ENCODE measurements at regions not wholly inside any gene's neighbourhood (a gene's known extent, or its start where the extent isn't known, plus 50 kb on each side); places are given as distances from the start of the nearest gene placed in this dataset.

GRCh38 chr11:119918347-119918746 lies 189.3 kb upstream of the NECTIN1 start:
- H3K4me2 ChIP-seq (ENCODE audit: insufficient read depth, insufficient read length, low read length) = no peak overlapping the region
- WGBS (ENCODE audit: extremely low coverage, insufficient read length, low lambda C conversion rate) = no CpG with 5 or more reads among the region's 6 CpGs
- H3K56ac ChIP-seq (ENCODE audit: insufficient read length, low read depth, low read length) = no peak overlapping the region
- no peak overlapping the region for H2BK5ac ChIP-seq (ENCODE audit: insufficient read length, low read length)
- peak overlapping the region in 1 of 3 experiments; percentile 29; a peak in 1 of 7 replicates for H3K27ac Mint-ChIP-seq
- H3K9me3 Mint-ChIP-seq = peaks cover 4 to 11% of the 10 kb centered on the region in 2 experiments
- H3K9me3 ChIP-seq (ENCODE audit: control insufficient read depth, low read depth, low read length) = no peaks in the 10 kb centered on the region
- H4K8ac ChIP-seq (replicated peaks; ENCODE audit: insufficient read length, low read depth, low read length) = no peak overlapping the region
- H3K4me1 ChIP-seq (ENCODE audit: insufficient read depth, low read length) = no peaks in the 10 kb centered on the region
- no peak overlapping the region for H2AFZ ChIP-seq (ENCODE audit: low read length)
- peaks cover 0 to 5% (median 2%) of the 10 kb centered on the region in 3 experiments; a peak in 3 of 7 replicates for H3K36me3 Mint-ChIP-seq (ENCODE audit: insufficient read depth in 1 of 3, low read depth in 3 of 3)
- no peak overlapping the region for H3K4ac ChIP-seq (ENCODE audit: low read depth, low read length)
- H3K79me1 ChIP-seq (ENCODE audit: insufficient read depth, low read depth, low read length, poor library complexity, severe bottlenecking) = no peaks in the 10 kb centered on the region
- no peak for TF ChIP-seq CTCF (conservative IDR thresholded peaks at IDR 0.05)
- H2BK12ac ChIP-seq (ENCODE audit: insufficient read length, low read depth, low read length) = no peak overlapping the region
- H3K27me3 Mint-ChIP-seq (ENCODE audit: low read depth) = peaks cover 44% of the 10 kb centered on the region
- no peaks in the 10 kb centered on the region for H3K27me3 ChIP-seq (ENCODE audit: insufficient read depth, low read length)
- H3K79me2 ChIP-seq (ENCODE audit: insufficient read depth, low read length) = no peaks in the 10 kb centered on the region
- no peak overlapping the region for H3K27ac ChIP-seq (ENCODE audit: insufficient read length, low read depth, low read length)
- H2BK20ac ChIP-seq (ENCODE audit: low read depth, low read length, poor library complexity, severe bottlenecking) = no peak overlapping the region
- no peak overlapping the region for H4K5ac ChIP-seq (ENCODE audit: insufficient read length, low read depth, low read length)
- H3K23me2 ChIP-seq (ENCODE audit: insufficient read length, low read depth, low read length, poor library complexity, severe bottlenecking) = no peaks in the 10 kb centered on the region
- no peaks in the 10 kb centered on the region for H4K20me1 ChIP-seq (ENCODE audit: control insufficient read depth, insufficient read depth, insufficient read length)
- H3K14ac ChIP-seq (ENCODE audit: insufficient read depth, low read length) = no peak overlapping the region
- H2AK5ac ChIP-seq (ENCODE audit: insufficient read length, low read length) = no peak overlapping the region
- H2BK120ac ChIP-seq (ENCODE audit: low read depth, low read length, poor library complexity, severe bottlenecking) = no peak overlapping the region
- H3K23ac ChIP-seq (ENCODE audit: insufficient read length, low read depth, low read length) = no peak overlapping the region
- H2BK15ac ChIP-seq (ENCODE audit: low read depth, low read length) = no peak overlapping the region
- no peak overlapping the region for H4K91ac ChIP-seq (ENCODE audit: insufficient read length, low read depth, low read length)
- H3K4me3 Mint-ChIP-seq = no peak overlapping the region
- no peak overlapping the region for H3K9ac ChIP-seq (ENCODE audit: extremely low read depth, insufficient read length, low read length)
- H3K18ac ChIP-seq (ENCODE audit: insufficient read length, low read depth, low read length) = no peak overlapping the region
- H3T11ph ChIP-seq (ENCODE audit: low read length) = no peak overlapping the region
- no peak for DNase-seq
- peaks cover 7 to 21% of the 10 kb centered on the region in 2 experiments for H3K4me1 Mint-ChIP-seq
